ENCODE measurements at regions not wholly inside any gene's neighbourhood (a gene's known extent, or its start where the extent isn't known, plus 50 kb on each side); places are given as distances from the start of the nearest gene placed in this dataset.
"Not testable (repeated sequence)": the region's sequence is repeated elsewhere in the genome, so short reads cannot be mapped to it uniquely, and the experiment has no call there.

GRCh38 chr7:79709574-79710409 lies 256.3 kb upstream of the MAGI2 start:
- no peak for DNase-seq

DNA sequence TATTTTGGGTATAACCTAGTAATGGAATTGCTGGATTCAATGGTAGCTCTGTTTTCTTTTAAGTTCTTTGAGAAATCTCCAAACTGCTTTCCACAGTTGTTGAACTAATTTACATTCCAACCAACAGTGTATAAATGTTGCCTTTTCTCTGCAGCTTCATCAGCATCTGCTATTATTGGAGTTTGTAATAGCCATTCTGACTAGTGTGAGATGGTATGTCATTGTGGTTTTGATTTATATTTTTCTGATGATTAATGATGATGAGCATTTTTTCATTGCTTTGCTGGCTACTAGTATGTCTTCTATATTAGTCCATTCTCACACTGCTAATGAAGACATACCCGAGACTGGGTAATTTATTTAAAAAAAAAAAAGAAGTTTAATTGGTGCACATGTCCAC lies 248.6 kb upstream of the MAGI2 start:
- no peak for DNase-seq

GRCh38 chr7:79692015-79692414 lies 238.5 kb upstream of the MAGI2 start:
- no peak for DNase-seq

DNA sequence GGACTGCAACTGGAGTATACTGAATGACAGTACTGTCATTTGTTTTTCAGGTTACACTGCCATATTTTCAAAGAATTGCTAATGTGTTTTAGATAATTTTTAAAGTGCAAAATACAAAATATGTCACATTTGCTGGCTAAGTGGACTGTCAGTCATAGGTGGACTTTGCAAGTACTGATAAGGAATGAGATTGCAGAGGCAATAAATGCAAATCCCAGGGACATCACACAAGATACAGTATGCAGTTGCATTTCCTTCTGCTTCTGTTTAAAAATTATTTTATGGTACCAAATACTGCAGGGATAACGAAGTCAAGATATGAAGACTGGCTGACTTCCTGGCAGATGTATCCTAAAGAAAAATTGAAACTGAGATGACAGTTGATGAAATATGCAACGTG lies 237.6 kb upstream of the MAGI2 start:
- DNase-seq: no peak

GRCh38 chr7:79684384-79684783 lies 230.9 kb upstream of the MAGI2 start:
- no peak for DNase-seq

DNA sequence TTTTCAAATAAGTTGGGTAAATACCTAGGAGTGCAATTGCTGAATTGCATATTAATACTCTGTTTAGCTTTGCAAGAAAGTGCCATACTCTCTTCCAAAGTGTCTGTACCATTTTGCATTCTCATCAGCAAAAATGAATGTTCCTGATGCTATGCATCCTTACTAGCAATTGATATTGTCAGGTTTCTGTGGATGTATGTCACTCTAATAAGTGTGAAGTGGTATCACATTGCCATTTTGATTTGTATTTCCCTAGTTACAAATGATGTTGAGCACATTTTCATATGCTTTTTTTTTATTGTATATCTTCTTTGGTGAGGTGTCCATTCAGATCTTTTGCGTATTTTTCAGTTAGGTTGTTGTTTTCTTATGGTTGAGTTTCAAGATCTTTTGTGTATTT lies 230.4 kb upstream of the MAGI2 start:
- DNase-seq: no peak

DNA sequence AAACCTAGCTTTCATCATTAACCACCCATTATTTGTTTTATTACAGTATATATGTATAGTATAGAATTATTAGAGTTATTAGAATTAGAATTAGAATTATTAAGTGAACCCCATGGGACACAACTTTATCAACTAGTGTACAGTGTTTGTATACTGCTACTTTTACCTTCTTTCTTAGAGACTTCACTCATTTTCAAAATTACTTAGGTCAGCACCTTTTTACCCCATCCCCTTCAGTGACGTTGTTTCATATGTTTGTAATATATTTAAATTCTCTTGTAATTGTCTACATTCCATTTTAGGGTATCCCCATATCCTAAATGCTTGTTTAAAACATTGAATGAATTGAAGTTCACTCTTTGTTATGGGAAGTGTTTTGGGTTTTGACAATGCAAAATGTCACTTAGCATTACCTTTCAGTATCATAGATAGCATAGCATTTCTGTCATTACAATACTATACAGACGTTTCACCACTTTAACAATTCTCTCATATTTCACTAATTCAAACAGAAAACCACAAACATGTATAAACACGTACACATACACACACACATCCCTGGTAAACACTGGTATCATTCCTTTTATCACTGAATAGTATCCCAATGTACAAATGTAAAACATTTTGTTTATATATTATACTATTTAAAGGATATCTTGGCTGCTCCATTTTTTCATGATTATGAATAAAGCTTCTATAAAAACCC lies 229.9 kb upstream of the MAGI2 start:
- DNase-seq: no peak

DNA sequence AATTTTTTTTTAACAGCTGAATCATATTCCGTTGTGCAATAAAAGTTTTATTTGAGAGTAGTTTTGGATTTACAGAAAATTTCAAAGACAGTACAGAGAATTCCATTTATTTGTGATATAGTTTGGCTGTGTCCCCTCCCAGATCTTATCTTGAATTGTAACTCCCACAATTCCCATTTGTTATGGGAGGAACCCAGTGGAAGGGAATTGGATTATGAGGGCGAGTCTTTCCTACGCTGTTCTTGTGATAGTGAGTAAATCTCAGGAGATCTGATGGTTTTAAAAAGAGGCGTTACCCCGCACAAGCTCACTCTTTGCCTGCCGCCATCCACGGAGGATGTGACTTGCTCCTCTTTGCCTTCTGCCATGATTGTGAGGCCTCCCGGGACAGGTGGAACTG lies 228.0 kb upstream of the MAGI2 start:
- DNase-seq: no peak

DNA sequence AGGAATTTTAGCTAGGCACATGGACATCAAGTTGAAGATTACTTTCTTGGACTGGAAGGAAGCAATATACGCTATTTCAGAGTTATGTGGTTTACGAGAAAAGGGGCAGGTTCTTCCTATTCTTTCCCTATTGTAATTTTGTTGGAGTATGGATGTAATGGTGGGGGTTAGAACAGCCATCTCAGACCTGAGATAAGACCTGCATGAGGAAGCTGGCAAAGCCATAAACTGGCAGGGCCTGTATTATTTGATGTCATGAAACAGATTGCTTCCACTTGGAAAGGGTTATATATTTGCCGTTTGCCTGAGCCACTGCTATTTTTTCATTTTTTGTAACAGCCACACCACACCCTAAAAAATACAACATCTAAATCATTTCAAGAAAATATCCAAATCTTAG lies 220.5 kb upstream of the MAGI2 start:
- DNase-seq: no peak

- no peak for DNase-seq
These were observed 220.0 kb upstream of the MAGI2 start for GRCh38 chr7:79673421-79673820.

DNA sequence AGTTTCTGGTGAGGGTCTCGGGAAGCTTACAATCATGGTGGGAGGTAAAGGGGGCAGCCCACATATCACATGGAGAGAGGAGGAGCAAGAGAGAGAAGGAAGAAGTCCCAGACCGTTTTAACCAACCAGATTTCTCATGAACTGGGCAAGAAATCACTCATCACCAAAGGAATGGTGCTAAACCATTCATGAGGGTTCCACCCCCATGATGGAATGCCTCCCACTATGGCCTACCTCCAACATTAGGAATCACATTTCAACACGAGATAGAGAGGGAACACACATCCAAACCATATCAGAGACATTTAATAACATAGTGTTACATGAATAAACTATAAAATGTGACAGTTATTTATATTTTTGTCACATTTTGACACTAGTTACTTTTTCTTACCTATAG lies 214.8 kb upstream of the MAGI2 start:
- no peak for DNase-seq

- no peak for DNase-seq
These were observed 213.0 kb upstream of the MAGI2 start for GRCh38 chr7:79666472-79666871.

DNA sequence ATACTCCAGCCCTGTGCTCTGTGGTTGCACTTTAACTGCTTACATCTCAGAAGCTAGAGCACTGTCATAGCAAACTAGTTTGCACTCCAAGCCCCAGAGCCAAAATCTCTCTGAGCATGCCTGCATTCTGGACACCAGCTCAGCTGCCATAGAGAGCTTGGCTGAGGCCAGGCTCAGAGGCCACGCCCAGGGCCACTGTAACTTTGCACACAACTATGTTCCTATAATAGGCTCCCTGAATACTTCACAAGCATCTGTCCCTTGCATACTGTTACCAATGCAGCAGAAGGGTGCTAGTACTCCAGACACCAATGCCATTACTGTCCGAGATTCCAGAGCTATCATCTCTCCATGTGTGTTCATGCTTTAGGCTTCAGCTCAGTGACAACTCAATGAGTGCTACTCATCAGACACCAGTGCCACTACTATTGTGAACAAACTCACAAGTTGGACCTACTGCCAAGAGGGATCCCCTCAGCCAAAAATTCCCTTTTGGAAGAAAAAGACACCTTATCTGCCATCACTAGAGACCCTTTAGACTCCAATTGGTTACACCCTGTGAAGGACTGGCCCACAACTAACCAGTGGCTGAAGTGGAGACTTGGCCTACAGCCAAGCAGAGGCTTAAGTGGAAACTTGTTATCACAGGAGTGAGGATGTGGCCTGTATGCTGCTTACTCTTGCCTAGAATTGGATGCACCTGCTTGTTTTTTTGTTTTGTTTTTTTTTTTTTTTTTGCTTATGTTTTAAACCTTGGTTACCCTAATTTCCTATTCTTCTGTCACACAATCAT lies 211.6 kb upstream of the MAGI2 start:
- DNase-seq: no peak

DNA sequence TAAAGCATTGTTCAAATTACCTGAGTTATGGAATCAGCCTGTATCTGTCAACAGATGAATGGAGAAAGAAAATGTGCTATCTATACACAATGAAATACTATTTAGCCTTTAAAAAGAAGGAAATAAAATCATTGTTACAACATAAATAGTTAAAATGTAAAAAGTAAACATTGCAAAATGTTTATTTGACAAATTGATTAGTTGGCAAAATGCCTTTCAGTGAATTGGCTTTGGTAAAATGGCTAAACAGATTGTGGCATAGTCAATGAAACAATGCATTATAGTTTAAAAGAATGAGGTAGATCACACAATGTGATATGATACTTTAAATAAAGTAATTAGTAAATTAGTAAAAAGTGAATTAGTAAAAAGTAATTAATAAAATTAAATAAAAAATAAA lies 204.8 kb upstream of the MAGI2 start:
- no peak for DNase-seq

DNA sequence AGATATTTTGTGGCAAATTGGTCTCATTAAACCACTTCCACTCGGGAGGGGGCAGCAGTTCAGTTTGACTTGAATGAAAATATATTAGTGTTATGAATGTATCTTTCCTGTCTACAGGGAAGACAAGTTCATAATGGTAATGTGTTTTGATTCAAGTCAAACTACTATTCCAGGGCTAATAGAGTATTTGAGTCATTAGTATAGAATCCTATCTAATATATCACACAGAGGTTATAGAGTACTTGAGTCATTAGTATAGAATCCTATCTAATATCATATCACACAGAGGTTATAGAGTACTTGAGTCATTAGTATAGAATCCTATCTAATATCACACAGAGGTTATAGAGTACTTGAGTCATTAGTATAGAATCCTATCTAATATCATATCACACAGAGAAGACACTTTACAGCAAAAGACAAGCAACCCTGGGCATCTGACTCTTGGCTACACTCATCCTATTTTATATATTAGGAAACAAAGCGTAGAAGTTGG lies 199.7 kb upstream of the MAGI2 start:
- no peak for DNase-seq

GRCh38 chr7:79652619-79653018 lies 199.2 kb upstream of the MAGI2 start:
- DNase-seq: no peak

DNA sequence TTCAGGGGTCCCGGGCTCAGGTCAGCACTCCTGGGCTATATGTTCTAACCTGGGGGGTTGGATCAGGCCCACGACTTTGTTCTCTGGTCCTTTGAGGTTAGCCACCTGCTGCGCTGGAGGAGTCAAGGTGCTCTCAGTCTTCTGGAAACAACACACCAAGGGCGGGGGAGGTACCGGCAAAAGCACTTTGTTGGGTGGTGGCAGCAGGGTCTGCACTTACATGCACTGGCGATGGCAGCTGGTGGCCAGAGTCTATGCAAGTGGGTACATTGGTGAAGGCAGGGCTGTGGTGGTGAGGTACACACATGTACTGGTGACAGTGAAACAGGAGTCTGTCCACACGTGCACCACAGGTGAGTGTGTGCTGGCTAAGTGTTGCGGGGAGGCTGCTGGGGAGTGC lies 194.2 kb upstream of the MAGI2 start:
- no peak for DNase-seq

GRCh38 chr7:79646278-79646677 lies 192.8 kb upstream of the MAGI2 start:
- no peak for DNase-seq

- DNase-seq: no peak
These were observed 183.4 kb upstream of the MAGI2 start for GRCh38 chr7:79636849-79637248.

- not testable (repeated sequence) for DNase-seq
These were observed 172.5 kb upstream of the MAGI2 start for GRCh38 chr7:79625921-79626320.

DNA sequence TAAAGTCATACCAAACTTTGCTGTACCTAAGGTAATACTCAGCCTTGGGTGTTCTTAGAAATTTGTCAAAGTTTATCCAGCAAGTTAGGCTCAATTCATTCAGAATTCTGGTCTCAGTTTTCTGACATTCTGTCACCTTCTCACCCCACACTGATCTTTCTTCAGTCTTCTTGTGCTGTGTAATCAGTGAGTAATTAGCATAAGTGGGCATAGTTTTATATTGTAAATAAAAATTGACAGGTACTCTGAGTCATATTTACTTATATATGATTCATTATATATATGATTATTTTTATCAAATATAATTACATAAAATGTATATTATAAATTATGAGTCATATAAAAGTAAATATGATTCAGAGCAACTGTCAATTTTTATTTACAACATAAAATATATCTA lies 170.9 kb upstream of the MAGI2 start:
- no peak for DNase-seq

DNA sequence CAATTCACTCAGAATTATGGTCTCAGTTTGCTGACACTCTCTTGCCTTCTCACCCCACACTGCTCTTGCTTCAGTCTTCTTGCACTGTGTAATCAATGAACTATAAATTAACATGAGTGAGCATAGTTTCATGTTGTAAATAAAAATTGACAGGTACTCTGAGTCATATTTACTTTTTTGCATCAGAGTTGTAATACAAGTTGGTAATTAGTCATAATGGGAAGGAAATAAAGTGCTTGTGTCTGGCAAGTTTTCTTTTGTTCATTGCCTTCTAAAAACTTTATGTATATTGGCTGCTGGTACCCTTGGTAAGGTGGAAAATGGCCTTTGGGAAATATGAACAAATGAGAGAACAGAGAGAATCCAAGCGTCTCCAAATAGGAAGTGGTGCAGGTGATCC lies 169.3 kb upstream of the MAGI2 start:
- no peak for DNase-seq

DNA sequence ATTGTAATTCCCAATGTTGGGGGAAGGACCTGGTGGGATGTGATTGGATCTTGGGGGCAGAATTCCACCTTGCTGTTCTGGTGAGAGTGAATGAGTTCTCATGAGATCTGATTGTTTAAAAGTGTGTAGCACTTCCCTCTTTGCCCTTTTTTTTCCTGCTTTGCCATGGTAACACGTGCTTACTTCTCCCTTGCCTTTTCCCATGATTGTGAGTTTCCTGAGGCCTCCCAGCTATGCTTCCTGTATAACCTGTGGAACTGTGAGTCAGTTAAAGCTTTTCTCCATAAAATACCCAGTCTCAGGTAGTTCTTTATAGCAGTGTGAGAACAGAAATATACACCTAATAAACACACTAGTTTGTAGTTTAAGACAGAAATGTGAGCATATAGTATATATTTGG lies 166.8 kb upstream of the MAGI2 start:
- DNase-seq: no peak

- DNase-seq: no peak
These were observed 165.7 kb upstream of the MAGI2 start for GRCh38 chr7:79619216-79619615.

Measured in CD4-positive, alpha-beta T cell treated with Interleukin-4 for 1 hour (primary cell).